ENCODE measurements at regions not wholly inside any gene's neighbourhood (a gene's known extent, or its start where the extent isn't known, plus 50 kb on each side); places are given as distances from the start of the nearest gene placed in this dataset.

DNA sequence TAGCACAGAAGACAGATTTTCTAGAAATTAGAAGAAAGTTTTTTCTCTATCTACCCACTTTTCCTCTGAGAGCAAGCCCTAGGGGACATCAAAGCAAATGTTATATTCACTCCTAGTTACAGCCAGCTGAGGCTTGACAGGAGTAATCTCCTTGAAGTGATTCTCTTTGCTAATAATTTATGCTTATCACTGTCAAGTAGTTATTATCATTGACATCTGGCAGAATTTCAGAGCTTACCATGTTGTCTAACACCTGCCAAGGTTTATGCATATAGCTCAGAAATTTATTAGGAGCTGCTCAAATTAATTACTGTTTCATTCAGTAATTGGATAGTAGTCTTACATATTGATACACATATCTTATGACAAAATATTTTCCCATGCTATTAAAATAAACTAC, 465.9 kb upstream of the ATXN8OS start:
- no peaks in the 10 kb centered on the region for H3K9me3 ChIP-seq (ENCODE audit: low read depth, low read length, poor library complexity, severe bottlenecking)
- TF ChIP-seq, protein P1, sequence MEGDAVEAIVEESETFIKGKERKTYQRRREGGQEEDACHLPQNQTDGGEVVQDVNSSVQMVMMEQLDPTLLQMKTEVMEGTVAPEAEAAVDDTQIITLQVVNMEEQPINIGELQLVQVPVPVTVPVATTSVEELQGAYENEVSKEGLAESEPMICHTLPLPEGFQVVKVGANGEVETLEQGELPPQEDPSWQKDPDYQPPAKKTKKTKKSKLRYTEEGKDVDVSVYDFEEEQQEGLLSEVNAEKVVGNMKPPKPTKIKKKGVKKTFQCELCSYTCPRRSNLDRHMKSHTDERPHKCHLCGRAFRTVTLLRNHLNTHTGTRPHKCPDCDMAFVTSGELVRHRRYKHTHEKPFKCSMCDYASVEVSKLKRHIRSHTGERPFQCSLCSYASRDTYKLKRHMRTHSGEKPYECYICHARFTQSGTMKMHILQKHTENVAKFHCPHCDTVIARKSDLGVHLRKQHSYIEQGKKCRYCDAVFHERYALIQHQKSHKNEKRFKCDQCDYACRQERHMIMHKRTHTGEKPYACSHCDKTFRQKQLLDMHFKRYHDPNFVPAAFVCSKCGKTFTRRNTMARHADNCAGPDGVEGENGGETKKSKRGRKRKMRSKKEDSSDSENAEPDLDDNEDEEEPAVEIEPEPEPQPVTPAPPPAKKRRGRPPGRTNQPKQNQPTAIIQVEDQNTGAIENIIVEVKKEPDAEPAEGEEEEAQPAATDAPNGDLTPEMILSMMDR (conservative IDR thresholded peaks at IDR 0.05; ENCODE audit: low read depth, low read length): no peak
- no peak for TF ChIP-seq EZH2 (IDR thresholded peaks at IDR 0.05; ENCODE audit: borderline replicate concordance, low read depth, low read length, poor library complexity, severe bottlenecking)
- H3K4me3 ChIP-seq (ENCODE audit: low read depth, low read length, poor library complexity, severe bottlenecking): no peak overlapping the region
- intact Hi-C loops (cut with micrococcal nuclease; ENCODE audit: unreplicated experiment): no loop called here
- POLR2A ChIA-PET (ENCODE audit: low non-redundant PET): no interaction called here
- H3K27ac ChIP-seq (ENCODE audit: low read depth, low read length, poor library complexity, severe bottlenecking): no peak overlapping the region
- no TSS peak for BruUV-seq (replicated peaks)
- no peaks in the 10 kb centered on the region for H3K27me3 ChIP-seq (replicated peaks; ENCODE audit: insufficient read depth, low read depth, low read length, poor library complexity)
- no peaks in the 10 kb centered on the region for H3K36me3 ChIP-seq (ENCODE audit: insufficient read depth, low read length, poor library complexity, severe bottlenecking)
- no peak for DNase-seq (ENCODE audit: low spot score)
- CTCF ChIA-PET: no interaction called here
- H3K4me1 ChIP-seq (ENCODE audit: insufficient read depth, low read length, poor library complexity, severe bottlenecking): no peaks in the 10 kb centered on the region

DNA sequence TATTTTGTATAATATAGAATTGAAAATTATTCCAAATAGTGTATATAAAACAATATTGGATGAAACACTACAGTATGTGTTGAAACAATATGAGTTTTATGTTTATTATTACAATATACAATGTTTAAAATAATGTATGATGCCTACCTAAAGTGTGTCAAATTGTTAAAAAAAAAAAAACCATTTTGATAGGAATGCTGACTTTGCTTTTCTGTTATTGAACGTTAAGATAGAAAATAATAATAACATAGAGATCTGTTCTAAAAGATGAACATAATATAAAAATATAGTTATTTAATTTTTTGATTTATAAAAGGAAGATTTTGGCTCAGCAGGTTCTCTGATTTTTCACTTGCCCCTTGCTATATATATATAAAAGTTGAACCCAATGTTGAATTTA, 474.6 kb upstream of the ATXN8OS start:
- H3K36me3 ChIP-seq (ENCODE audit: insufficient read depth, low read length, poor library complexity, severe bottlenecking): no peaks in the 10 kb centered on the region
- no peak overlapping the region for H3K27ac ChIP-seq (ENCODE audit: low read depth, low read length, poor library complexity, severe bottlenecking)
- no peaks in the 10 kb centered on the region for H3K9me3 ChIP-seq (ENCODE audit: low read depth, low read length, poor library complexity, severe bottlenecking)
- H3K4me3 ChIP-seq (ENCODE audit: low read depth, low read length, poor library complexity, severe bottlenecking): no peak overlapping the region
- no peak for TF ChIP-seq EZH2 (IDR thresholded peaks at IDR 0.05; ENCODE audit: borderline replicate concordance, low read depth, low read length, poor library complexity, severe bottlenecking)
- TF ChIP-seq, protein P1 (conservative IDR thresholded peaks at IDR 0.05; ENCODE audit: low read depth, low read length): no peak
- intact Hi-C loops (cut with micrococcal nuclease; ENCODE audit: unreplicated experiment): no loop called here
- CTCF ChIA-PET: no interaction called here
- no TSS peak for BruUV-seq (replicated peaks)
- POLR2A ChIA-PET (ENCODE audit: low non-redundant PET): no interaction called here
- H3K27me3 ChIP-seq (replicated peaks; ENCODE audit: insufficient read depth, low read depth, low read length, poor library complexity): no peaks in the 10 kb centered on the region
- DNase-seq (ENCODE audit: low spot score): no peak
- H3K4me1 ChIP-seq (ENCODE audit: insufficient read depth, low read length, poor library complexity, severe bottlenecking): no peaks in the 10 kb centered on the region

DNA sequence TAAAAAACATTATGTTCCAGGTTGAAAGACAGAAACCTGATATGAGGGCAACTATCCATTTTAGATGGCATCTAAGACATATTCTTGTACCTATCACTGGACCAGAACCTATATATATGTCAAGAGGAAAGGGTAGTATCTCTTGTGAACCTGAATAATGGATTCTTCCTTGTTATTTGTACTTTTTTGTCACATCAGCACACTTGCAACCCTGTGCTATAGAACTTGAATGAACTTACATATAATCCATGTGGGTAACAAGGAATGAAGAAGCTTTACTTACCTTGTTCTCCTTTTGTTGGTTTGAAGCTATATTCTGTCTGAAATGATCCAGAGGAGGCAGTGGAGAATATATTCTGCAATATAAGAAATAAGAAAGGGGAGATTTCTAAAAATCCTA, 483.7 kb upstream of the ATXN8OS start:
- Histone ChIP-seq H3K9me3 (ENCODE audit: low read depth, low read length, poor library complexity, severe bottlenecking) (no peaks in the 10 kb centered on the region), H3K4me1 (ENCODE audit: insufficient read depth, low read length, poor library complexity, severe bottlenecking) (no peaks in the 10 kb centered on the region), H3K36me3 (ENCODE audit: insufficient read depth, low read length, poor library complexity, severe bottlenecking) (no peaks in the 10 kb centered on the region), H3K4me3 (ENCODE audit: low read depth, low read length, poor library complexity, severe bottlenecking) (no peak overlapping the region), H3K27me3 (replicated peaks; ENCODE audit: insufficient read depth, low read depth, low read length, poor library complexity) (no peaks in the 10 kb centered on the region), H3K27ac (ENCODE audit: low read depth, low read length, poor library complexity, severe bottlenecking) (no peak overlapping the region)
- TF ChIP-seq, protein P1 (conservative IDR thresholded peaks at IDR 0.05; ENCODE audit: low read depth, low read length): no peak
- no peak for TF ChIP-seq EZH2 (IDR thresholded peaks at IDR 0.05; ENCODE audit: borderline replicate concordance, low read depth, low read length, poor library complexity, severe bottlenecking)
- intact Hi-C loops (cut with micrococcal nuclease; ENCODE audit: unreplicated experiment): no loop called here
- ChIA-PET POLR2A (ENCODE audit: low non-redundant PET) (no interaction called here), CTCF (no interaction called here)
- DNase-seq (ENCODE audit: low spot score): no peak
- no TSS peak for BruUV-seq (replicated peaks)

Measured in A673 (cell line).